Neuron (in vitro differentiated cells): ENCODE measurements at regions not wholly inside any gene's neighbourhood (a gene's known extent, or its start where the extent isn't known, plus 50 kb on each side); places are given as distances from the start of the nearest gene placed in this dataset.

Experiments used
- H2AFZ ChIP-seq: one replicate; pipeline ENCODE4 v1.6.1; 2013; ENCODE audit warnings: low read depth, mild to moderate bottlenecking, inconsistent platforms, low read length, moderate library complexity
- H3K27me3 ChIP-seq: one replicate; pipeline ENCODE4 v1.6.1; 2013; ENCODE audit warnings: low read length; ENCODE audit not compliant: insufficient read depth
- H3K36me3 ChIP-seq: one replicate; pipeline ENCODE4 v1.6.1; 2013; ENCODE audit warnings: low read length; ENCODE audit not compliant: insufficient read depth
- H3K4me1 ChIP-seq: one replicate; pipeline ENCODE4 v1.6.1; 2013; ENCODE audit warnings: low read length; ENCODE audit not compliant: insufficient read depth
- H3K4me3 ChIP-seq: 2 replicates; pipeline ENCODE4 v1.5.1; 2013; ENCODE audit warnings: mild to moderate bottlenecking, low read length, moderate library complexity
- H3K9me3 ChIP-seq: one replicate; pipeline ENCODE4 v1.6.1; 2013; ENCODE audit warnings: low read length

DNA sequence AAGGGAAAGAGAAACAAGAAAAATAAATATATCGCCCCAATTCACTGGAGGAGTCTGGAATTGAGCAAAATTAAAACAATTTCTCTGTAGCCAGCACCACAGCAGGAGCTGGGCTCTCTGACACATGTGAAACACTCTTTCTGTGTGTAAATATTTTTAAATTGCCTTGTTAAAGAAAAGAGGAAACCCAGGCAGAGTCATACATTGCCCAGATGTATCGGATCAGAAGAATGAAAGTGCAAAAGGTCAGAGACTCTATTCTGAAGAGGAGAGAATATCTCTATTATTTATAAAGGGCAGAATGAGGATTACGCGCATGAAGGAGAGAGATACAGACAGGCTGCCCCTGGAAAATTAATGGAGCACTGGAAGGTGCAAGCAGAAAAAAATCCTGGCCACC lies 127.0 kb upstream of the MAN1A1 start:
- H3K4me3 ChIP-seq: no peak overlapping the region
- H3K4me1 ChIP-seq: peaks cover 10% of the 10 kb centered on the region
- H3K27me3 ChIP-seq: no peaks in the 10 kb centered on the region
- no peaks in the 10 kb centered on the region for H3K36me3 ChIP-seq
- no peaks in the 10 kb centered on the region for H3K9me3 ChIP-seq
- no peak overlapping the region for H2AFZ ChIP-seq

DNA sequence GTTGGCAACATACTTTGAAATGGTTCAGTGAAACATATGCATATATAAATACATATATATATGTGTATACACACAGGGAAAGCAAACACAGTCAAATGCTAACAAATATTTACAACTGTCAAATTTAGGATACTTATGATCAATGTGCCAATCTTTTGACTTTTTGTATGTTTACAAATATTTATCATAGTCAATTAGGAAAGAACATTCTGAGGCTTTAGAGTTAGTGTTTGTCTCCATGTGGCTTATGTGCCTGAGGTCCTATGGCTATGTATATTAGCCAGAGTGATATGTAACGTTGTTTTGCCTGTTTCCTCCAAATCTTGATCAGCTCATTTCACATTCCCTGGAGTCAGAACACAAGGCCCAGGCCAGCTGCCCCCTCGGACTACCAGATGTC lies 126.5 kb upstream of the MAN1A1 start:
- Histone ChIP-seq H3K9me3 (no peaks in the 10 kb centered on the region), H3K4me1 (peaks cover 10% of the 10 kb centered on the region), H3K4me3 (no peak overlapping the region), H3K36me3 (no peaks in the 10 kb centered on the region), H2AFZ (no peak overlapping the region), H3K27me3 (no peaks in the 10 kb centered on the region)

DNA sequence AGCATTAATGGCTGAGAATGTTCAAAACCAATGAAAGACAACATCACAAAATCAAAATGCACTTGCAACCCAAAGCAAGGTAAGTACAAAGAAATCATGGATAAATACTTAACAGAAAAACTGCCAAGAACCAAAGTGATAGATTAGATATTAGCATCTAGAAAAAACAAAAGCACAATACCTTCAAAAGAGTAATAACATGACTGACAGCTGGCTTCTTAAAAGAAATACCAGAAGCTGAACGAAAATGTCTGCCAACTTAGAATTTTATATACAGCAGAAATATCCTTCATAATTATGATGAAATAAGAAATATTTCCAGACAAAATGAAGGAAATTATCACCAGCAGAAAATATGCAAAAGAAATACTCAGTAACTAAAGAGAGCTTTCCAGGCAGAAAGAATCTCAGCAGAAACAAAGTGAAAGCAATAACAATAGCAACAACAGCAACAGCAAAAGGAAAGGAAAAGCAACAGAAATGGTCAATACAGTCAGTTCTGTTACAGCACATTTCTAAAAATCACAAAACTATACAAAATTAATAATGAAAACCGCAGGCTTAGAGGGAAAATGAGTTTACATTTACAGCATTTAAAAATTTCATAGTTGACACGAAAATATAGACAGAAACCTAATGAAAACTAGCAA lies 121.5 kb upstream of the MAN1A1 start:
- Histone ChIP-seq H3K27me3 (no peaks in the 10 kb centered on the region), H3K4me3 (no peak overlapping the region), H2AFZ (no peak overlapping the region), H3K9me3 (no peaks in the 10 kb centered on the region), H3K36me3 (no peaks in the 10 kb centered on the region), H3K4me1 (peaks cover 1% of the 10 kb centered on the region)

DNA sequence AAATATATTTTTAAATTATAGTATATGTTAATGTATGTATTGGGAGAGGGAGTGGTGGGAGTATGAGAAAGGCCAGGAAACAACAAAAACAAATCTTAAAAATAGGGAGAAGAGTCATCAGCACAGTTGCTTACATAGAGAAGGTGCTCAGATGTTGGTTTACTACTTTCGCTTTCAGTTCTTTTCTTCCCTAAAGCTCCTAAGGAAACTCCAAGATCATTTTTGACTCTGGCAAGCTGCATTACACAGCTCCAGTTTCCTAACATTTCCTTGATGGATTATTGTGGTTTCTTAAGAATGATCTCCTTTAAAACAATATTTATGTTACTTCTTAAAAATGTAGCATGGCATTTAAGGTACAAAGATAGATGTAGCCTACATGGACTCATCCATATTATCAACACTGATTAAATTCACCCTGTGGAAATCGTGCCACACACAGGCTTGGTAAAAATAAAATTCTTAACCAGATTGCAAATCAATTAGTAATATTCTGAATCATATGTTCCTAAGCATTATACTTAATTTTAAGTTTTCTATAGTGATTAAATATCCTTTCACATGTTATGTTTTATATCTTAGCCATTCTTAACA lies 118.0 kb upstream of the MAN1A1 start:
- Histone ChIP-seq H3K4me1 (no peaks in the 10 kb centered on the region), H2AFZ (no peak overlapping the region), H3K4me3 (no peak overlapping the region), H3K27me3 (no peaks in the 10 kb centered on the region), H3K9me3 (no peaks in the 10 kb centered on the region), H3K36me3 (no peaks in the 10 kb centered on the region)

DNA sequence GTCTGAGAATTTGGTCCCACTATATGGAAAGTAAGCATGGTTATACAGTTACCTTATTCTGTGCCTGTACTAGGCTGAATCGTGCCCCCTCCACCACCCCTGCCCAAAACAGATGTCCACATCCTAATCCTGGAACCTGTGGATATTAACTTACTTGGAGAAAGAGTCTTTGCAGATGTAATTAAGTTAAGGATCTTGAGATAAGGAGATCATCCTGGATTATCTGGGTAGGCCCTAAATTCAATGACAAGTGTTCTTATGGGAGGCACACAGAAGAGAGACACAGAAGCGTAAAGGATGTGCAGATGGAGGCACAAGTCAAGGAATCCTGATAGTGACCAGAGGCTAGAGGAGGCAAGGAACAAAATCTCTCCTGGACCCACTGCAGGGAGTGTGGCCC lies 116.7 kb upstream of the MAN1A1 start:
- H3K27me3 ChIP-seq: no peaks in the 10 kb centered on the region
- H2AFZ ChIP-seq: no peak overlapping the region
- H3K4me1 ChIP-seq: no peaks in the 10 kb centered on the region
- H3K4me3 ChIP-seq: no peak overlapping the region
- H3K36me3 ChIP-seq: no peaks in the 10 kb centered on the region
- no peaks in the 10 kb centered on the region for H3K9me3 ChIP-seq

DNA sequence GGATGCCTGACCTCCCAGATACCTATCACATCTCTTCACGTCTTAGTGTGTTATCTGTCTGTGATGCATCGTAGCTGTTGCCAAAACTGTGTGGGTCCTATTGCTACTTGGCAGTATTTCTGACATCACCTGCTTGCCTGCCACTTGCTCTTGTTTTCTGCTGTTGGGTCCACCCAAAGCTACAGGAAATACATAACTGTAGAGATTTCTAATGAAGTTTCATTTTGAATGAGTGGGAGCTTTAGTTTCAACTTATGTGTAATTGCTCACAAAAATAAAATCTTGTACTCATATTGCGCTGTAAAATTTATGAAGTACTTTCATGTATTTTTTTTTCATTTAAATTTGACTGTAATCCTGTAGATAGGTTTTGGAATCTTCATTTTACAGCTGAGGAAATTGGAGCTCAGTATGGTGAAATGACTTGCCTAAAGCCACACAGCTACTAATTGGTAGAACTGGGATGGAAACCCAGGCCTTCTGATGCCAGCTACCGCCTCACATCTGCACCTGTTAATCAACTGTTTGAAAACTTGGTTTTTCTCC lies 113.6 kb upstream of the MAN1A1 start:
- Histone ChIP-seq H3K4me1 (no peaks in the 10 kb centered on the region), H3K4me3 (no peak overlapping the region), H2AFZ (no peak overlapping the region), H3K27me3 (no peaks in the 10 kb centered on the region), H3K9me3 (no peaks in the 10 kb centered on the region), H3K36me3 (no peaks in the 10 kb centered on the region)

DNA sequence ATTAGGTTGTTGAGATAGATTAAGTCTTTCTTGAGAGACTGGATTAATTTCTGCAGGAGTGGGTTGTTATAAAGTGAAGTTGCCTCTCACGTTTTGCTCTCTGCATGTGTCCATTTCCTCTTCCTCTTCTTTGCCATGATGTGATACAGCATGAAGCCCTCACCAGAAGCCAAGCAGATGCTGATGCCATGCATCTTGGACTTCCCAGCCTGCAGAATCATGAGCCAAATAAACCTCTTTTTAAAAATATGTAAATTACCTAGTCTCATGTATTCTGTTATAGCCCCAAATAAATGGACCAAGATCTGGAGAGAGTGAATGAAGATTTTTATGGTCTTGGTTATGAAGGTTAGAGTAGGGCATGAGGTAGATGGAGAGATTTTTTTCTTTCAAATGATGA lies 111.6 kb upstream of the MAN1A1 start:
- no peak overlapping the region for H2AFZ ChIP-seq
- no peak overlapping the region for H3K4me3 ChIP-seq
- H3K27me3 ChIP-seq: no peaks in the 10 kb centered on the region
- H3K36me3 ChIP-seq: no peaks in the 10 kb centered on the region
- H3K9me3 ChIP-seq: no peaks in the 10 kb centered on the region
- no peaks in the 10 kb centered on the region for H3K4me1 ChIP-seq

DNA sequence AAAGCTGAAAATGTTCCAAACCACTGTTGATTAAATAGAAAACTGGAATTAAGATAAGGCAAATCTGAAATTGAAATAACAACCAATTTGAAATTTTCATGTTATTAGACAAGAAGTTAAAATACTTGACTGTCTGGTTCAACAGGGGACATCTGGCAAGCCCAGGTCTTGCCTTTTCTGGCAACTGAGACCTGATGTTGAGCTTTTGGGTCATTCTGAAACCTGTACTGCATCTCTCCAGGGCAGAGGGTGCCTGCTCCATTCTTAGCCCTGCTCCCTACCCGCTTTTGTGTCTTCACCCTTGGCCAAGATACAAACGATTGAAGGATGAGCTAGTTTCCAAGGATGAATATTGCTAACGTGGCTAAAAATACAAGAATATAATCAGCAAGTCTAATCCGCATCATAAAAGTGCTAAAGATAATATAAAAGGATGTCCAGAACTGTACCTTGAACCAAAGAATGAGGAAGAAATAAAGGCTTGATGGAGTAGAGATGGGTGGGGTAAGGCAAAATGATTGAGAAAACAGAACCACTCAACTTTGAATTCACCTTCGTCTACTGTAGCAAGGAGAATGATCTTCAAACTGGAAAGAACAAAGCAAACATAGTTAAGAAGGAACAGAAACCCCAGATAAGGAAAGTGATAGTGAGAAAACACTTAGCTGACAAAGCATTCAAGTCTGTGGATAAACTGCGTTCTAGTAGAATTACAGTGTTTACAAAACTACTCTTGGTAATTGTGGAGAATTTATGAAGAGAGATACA lies 109.8 kb upstream of the MAN1A1 start:
- Histone ChIP-seq H3K36me3 (no peaks in the 10 kb centered on the region), H3K9me3 (no peaks in the 10 kb centered on the region), H3K4me1 (peaks cover 5% of the 10 kb centered on the region), H3K4me3 (no peak overlapping the region), H2AFZ (no peak overlapping the region), H3K27me3 (no peaks in the 10 kb centered on the region)

DNA sequence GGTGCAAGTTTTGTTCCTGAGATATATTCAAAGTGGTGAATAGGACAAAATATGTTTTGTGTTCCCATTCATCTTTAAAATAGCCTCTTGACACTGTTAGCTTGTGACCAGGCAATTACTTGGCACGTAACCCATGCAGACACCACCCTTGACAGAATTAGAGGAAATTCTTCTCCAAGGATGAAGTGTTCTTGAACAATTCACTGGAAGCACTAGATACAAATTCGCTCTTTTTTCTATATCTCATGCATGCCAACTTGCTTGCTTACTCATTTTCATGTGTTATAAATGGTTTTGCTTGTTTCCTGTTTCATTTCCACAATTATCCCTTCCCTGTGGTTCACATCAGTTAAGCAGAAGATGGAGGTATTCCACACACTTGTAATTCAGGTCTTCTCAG lies 105.2 kb upstream of the MAN1A1 start:
- Histone ChIP-seq H3K36me3 (no peaks in the 10 kb centered on the region), H3K4me3 (no peak overlapping the region), H3K27me3 (no peaks in the 10 kb centered on the region), H3K4me1 (peaks cover 17% of the 10 kb centered on the region), H2AFZ (no peak overlapping the region), H3K9me3 (no peaks in the 10 kb centered on the region)

DNA sequence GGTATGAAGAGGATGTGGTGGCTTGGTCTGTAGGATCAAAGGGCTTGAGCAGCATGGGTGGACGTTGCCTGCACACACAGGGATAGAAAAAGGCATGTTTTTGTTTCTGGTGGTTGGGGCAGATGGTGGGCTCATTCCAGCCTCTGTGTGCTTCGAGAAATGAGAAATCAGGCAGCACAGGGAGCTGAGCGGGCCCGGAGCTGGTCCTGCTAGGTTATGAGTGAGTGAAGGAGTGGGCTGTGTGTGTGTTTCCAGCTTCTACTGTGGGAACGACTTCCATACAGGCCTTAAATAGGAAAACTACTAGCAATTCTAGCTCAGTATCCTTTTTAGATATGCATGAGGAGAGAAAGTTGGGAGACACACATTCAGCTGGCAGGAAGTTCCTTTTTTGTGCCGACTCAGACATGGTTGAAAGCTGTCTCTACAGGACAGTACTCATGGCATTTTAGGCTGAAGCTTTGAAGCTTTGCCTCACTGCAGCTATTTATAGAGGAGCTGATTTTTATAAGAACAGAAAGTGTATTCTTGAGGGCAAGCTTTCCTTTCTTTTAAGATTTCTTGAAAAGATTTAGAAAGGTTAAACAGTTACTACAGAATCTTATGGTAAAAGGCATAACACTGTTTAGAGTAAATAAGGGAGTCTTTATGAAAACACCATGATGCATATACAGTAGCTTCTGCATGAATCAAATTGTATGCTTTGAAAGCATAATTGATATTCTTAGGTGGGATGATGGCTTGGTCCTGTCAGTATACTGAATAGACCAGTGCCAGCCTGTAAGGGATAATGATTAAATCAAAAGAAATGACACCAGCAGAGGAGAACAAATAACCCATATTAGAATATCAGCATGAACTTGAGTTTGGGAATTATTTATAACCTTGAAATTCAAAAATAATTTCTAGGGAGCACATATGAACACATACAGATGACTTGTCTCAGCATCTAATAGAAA lies 104.0 kb upstream of the MAN1A1 start:
- H3K4me3 ChIP-seq: no peak overlapping the region
- H3K9me3 ChIP-seq: no peaks in the 10 kb centered on the region
- peaks cover 17% of the 10 kb centered on the region for H3K4me1 ChIP-seq
- no peaks in the 10 kb centered on the region for H3K36me3 ChIP-seq
- H2AFZ ChIP-seq: no peak overlapping the region
- H3K27me3 ChIP-seq: no peaks in the 10 kb centered on the region

DNA sequence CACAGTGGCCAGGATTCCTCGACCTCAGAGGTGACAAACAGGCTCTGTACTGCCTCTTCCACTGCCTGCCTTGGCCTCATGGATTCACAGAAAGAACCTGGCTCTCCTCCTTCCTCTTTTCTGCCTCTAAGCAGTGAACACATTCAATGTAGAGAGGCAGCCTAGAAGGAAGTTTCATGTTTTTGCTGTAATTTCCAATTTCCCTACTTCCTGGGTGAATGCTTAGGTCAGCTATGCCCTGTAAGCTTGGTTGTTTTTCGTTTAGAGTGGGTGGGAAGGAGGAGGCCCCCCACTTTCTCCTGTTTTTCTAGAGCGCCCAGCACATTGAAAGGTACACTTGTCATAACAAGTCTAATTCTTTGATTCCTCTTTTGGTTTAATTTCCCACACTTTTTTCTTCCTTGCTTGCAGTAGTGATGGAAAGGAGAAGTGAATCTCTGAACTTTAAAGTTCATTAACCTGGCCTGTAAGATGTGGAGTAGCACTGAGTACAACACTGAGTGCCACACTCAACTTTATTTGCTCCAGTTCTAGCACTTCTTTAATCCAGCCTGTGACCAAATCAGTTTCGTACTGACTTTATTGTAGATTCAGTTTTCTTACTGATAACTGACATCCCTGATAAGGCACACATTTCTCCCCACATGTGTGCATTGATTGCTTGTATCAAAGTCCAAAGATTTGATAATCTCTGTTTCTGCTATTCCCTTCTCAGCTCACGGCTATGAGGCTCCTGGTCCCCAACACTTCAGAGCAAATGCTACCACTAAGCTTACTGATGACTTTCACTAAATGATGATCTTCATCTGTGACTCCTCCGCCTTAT lies 100.0 kb upstream of the MAN1A1 start:
- H3K27me3 ChIP-seq: no peaks in the 10 kb centered on the region
- H3K4me3 ChIP-seq: no peak overlapping the region
- H3K4me1 ChIP-seq: peaks cover 17% of the 10 kb centered on the region
- no peaks in the 10 kb centered on the region for H3K36me3 ChIP-seq
- no peak overlapping the region for H2AFZ ChIP-seq
- H3K9me3 ChIP-seq: no peaks in the 10 kb centered on the region

DNA sequence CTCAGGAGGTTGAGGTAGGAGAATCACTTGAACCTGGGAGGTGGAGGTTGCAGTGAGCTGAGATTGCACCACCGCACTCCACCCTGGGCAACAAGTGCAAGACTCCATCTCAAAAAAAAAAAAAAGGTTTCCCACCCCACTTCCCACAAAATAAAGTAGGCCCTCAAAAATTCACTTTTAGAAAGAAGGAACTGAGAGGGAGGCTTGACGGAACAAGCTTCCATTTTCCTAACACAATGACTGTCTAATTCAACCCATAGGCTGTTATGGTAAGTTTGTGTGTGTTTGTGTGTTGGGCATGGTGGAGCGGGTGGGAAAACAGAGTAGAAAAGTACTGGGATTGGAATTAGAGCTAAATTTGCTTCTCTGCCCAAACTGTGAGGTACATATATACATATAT lies 98.4 kb upstream of the MAN1A1 start:
- Histone ChIP-seq H3K4me1 (peaks cover 4% of the 10 kb centered on the region), H2AFZ (no peak overlapping the region), H3K4me3 (no peak overlapping the region), H3K9me3 (no peaks in the 10 kb centered on the region), H3K36me3 (no peaks in the 10 kb centered on the region), H3K27me3 (no peaks in the 10 kb centered on the region)
